ENCODE measurements at regions not wholly inside any gene's neighbourhood (a gene's known extent, or its start where the extent isn't known, plus 50 kb on each side); places are given as distances from the start of the nearest gene placed in this dataset.

DNA sequence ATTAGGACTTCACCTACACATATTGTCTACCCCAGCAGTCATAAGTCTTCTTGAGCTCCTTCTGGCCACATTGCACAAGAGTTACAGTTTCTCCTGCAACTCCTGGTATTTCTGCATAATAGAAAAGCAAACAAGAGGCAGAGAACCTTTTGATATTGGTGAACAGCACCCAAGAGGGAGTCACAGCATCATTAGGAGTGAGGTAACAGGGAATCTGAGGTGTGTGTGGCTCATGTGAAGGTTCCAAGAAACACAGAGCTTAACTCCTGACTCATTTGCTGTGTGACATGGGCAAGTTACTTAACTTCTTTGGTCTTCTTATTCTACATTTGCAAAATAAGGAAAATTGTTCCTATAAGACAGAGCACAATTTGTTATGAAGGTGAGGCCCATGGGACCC, 374.6 kb downstream of the INSC start:
- DNase-seq (ENCODE audit: low read depth), result no peak

DNA sequence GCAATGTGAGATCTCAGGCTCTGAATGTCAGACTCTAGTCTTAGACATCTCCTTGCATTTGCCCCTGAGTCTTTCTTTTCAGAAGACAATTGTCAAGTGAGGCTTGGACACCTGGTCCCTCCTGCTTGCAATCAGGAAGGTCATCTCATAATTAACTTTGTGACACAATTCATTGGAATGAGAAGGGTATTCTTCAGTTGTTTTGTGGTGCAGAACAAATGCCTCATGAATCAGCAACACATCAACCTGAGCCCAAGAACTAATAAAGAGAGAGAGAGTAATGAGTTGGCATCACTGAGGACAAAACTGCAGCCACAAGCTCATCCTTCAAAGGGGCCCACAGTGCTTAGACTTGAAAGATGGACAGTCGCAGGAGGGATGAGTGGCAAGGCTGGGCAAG, 375.8 kb downstream of the INSC start:
- DNase-seq (ENCODE audit: low read depth), result no peak

DNA sequence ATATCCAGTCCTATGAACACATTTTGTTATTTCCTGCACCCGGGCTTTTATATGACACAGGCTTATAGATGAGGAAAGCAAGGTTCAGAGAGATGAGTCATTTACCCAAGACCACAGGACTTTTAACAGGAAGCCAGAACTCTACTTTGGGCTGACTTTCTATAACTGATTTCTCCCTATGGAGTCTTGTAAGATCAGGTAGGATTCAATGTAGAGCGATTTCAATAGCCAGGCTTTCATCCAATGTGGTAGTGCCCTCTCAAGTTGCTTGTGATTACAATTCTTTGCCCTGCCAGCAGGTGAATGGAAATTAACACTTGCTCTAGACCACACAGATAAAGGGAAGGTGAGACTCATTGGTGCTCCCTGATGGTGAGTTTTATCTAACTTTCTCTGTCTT, 378.3 kb downstream of the INSC start:
- DNase-seq (ENCODE audit: low read depth), result no peak

DNA sequence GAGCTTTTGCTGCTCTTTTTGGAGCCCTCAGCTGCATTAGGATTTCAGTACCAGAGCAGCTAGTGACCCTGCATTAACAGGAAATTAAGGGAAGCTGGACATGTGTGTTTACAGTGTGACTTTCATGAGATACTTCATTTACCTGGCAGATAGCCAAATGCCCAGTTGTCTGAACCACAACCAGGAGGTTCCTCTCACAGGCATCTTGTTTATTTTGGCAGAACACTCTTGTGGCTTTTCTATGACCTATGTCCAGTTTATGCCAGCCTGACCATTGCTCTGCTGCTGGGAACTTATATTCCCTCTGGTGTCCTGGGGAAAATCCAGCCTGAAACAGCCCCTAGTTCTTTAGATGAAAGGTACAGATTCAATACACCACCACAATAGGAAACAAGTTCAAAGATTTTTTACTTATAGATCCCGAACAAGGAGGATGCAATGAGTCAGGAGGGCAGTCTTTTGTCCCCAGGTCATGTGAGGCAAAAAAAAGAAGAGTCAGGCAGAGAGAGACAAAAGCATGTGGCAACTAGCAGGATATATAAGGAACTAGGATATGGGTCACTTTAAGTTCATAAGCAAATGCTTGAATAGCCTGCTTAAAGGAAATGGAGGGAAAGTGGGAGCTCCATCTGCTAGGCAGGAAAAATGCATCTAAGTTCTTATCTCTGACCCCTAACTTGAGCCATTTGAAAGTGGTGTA, 379.3 kb downstream of the INSC start:
- DNase-seq (ENCODE audit: low read depth), result no peak

DNA sequence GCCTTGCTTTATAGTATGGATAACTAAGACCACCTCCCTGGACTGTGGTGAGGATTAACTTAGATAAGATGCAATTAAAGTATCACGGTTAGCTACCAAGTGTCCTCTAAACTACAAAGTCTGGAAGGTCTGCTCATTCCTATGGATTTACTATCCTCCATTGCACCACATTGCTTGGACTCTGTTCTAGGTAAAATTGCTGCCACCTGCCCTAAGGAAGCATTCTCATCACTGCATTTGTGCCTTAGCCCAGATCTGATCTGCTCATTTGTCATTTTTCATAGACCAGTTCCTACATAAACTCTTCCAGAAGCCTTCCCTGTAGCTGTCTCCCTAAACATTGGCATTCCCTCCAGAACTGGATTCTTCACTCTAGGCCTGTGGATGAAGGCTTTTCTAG, 380.0 kb downstream of the INSC start:
- no peak for DNase-seq (ENCODE audit: low read depth)

DNA sequence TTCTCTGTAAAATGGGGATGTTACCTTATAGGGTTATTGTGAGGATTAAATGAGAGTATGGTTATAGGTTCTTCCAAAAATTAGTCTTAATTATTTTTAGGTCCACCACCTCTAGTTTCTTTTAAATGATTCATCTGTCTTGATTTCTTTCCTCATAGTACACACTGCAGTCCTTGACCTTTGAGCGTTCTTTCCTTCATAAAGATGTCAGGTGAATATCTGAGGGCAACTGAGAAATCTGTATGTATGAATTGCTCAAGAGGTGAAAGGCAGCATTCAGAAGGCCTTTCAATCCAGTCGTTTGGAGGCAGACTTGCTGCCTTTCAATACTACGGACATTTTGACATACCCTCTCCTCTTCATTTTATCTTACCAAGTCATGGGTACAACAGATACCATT, 380.7 kb downstream of the INSC start:
- no peak for DNase-seq (ENCODE audit: low read depth)

DNA sequence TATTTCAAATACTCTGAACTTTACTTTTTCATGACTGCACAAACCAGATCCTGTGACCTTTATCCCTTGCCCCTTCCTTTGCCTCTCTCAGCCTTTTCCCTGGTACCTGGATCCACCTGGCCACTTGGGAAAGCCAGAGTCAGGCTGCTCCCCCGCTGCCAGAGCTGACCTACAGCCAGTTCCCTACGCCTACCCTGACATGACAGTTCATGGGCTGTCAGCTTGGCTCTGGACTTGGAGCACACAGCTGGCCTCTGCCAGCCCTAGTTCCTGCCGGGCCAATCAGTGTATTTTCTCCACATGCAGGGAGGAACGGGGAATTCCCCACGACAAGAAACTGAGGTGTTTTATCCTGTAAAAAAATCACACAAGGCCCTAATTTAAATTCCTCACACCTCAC, 382.6 kb downstream of the INSC start:
- no peak for DNase-seq (ENCODE audit: low read depth)

DNA sequence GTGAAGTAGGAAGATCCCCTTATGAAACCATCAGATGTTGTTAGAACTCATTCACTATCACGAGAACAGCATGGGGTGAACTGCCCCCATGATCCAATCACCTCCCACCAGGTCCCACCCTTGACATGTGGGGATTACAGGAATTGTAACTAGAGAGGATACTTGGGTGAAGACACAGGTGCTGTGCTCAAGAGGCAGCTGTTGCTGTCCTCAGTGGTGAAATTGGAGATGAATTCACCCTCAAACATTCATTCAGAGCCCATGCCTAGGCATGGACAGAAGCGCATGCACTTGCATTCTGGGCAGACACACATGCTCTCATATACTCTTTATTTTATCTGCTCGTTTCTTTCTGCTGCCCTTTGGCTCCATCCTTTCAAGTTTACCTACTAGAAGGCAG, 385.0 kb downstream of the INSC start:
- DNase-seq (ENCODE audit: low read depth), result no peak

DNA sequence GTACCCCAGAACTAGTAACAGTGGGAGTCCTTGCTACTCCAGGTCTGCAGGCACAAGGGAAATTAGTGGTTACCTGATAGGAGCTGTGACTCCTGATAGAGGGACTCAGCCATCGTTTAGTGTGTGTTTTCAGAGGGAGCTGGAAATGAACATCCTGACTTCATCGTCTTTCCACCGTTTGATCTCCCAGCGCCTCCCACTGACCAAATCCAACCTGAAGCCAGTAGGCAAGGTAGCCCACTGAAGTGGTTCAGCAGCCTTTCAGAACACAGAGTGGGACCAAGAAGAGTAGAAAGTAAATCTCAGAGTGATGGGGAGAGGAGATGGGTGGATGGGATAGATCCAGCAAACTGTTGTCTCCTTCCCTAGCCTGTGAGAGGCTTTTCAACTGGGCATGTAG, 385.9 kb downstream of the INSC start:
- DNase-seq (ENCODE audit: low read depth), result no peak

DNA sequence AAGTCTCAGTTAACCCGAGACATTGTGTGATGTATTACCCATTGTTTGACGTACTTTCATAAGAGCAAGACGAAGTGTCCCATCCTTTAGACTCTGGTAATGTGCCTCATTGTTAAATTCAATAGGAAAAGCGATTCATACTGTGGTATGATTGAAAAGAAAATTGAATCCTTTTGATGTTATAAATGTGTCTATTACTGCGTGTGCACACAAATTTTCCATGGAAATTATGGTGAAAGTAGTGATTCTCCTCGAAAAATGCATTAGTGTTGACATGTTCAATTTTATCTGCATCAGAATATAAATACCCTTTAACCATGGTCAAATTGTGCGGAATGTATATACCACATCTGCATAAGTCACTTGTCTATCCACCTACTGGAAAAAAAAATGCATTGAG, 386.8 kb downstream of the INSC start:
- DNase-seq (ENCODE audit: low read depth), result no peak

DNA sequence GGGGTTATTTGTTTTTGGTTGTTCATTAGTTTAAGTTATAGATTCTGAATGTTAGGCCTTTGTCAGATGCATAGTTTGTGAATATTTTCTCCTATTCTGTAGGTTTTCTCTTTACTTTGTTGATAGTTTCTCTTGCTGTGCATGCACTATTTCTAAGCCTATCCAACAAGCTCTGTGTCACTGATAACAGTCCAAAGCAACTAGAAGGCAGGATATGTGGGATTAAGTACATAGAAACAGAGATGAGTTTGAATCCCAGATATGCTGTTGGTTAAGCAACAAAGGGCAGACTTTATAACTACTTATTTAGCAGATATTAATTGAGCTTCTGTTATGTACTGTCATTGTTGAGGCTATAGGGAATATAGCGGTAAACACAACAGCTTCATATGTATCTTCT, 390.4 kb downstream of the INSC start:
- no peak for DNase-seq (ENCODE audit: low read depth)

DNA sequence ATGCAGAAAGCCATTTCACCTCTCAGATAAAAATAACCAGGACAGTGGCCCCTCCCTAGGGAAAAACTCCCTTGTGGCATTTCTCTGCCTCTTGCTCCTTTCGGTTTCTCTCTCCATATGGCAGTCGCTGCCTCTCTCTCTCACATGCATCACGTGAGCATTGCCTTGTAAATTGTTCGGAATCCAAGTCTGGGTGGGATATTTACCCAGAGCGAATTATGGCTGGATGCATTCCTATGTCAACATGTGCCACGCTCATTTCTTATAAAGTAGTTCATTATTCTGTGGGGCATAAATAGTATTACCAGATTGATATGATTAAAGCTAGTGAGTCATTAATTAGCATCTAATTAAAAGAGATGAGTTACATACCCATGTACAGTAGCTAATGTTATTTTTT, 392.9 kb downstream of the INSC start:
- no peak for DNase-seq (ENCODE audit: low read depth)

DNA sequence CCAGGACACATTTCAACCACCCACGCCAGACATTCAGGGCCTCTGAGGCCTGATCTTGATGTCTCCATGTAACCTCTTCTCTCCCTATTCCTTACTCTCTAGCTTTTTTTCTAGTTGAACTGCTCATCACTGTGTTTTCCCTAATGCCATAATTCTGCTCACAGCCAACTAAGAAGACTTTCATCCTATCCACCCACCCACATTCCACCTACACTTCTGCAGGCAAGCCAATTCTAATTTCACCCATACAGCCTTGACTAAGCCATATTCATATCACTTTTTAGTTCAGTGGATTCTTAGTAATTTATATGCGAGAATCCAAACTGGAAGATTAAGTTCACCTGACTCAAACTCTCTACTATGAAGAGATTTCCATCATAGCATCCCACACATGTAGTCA, 394.4 kb downstream of the INSC start:
- no peak for DNase-seq (ENCODE audit: low read depth)

DNA sequence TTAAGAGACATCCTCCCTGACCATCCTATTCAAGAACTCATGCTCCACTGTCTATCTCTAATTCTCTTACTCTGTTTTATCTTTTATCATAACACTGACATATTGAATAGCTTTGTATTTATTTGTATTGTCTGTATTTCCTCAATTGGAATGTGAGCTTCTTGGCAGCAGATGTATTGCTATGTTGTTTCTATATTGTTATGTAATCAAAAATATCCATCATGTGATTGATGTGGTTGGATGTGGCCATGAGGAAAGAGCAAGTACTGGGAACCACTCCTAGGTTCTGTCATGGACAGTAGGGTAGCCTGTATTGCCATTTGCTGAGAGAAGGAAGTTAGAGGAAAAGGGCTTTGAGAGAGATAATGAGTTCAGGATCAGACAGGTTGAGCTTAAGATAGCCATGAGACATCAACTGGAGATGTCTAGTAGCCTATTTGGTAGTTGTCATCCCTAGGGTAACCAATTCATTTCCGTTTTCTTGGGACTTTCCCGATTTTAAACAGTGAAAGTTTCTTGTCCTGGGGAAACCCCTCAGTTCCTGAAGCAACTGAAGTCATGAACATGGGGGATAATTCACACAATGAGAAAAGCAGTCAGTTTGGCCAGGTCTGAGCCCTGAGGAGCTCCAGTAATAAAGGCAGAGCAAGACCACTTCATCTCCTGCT, 404.5 kb downstream of the INSC start:
- no peak for DNase-seq (ENCODE audit: low read depth)

DNA sequence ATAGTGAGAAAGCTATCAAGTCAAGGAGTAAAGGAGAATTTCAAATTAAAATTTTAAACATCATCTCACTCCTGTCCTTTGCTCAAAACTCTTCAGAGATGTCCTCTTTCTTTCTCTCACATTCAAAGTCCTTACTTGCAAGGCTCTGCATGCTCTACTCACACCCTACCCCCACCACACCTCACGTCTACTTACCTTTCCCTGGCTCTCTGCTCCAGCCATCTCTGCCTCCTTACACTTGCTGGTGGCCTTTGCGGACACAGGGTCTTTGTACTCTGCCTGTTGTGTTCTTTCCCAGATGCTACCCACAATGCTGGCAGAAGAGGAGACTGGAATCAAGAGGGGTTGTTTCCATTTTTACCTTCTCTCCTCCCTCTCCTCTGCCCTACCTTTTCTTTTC, 405.2 kb downstream of the INSC start:
- no peak for DNase-seq (ENCODE audit: low read depth)

DNA sequence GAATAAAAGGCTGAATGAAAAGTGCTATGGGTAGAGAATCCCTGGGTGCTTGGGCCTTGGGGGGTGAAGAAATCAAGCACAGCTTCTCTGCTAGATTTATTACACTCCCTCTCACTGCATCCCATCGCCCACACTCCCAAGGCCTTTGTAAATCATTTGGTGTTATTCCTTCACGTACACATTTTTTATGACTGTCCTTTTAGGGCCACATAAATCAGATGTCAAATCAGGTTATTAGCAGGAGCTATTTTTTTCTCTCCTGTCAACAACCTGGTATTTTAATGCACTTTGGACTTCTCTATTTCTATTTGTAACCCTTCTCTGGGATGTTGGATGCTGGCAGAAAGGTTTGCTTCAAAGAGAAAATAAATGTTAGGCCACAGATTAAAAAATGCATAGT, 408.8 kb downstream of the INSC start:
- no peak for DNase-seq (ENCODE audit: low read depth)

DNA sequence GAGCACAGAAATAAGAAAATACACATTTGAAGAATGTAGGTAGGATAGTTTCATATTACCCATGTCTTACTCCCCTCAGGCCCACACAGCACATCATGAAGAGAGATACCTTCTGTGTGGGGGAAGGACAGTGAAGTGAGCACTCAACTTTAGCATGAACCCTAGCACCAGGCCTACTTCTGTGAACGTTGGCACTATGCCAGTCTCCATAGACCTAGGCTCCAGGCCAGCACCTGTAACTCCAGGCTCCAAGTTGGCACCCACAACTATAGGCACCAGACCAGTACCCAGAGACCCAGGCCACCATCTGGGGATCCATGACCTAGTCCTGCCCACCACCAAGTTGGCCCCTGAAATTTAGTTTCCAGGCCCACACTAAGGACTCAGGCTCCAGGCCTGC, 410.9 kb downstream of the INSC start:
- no peak for DNase-seq (ENCODE audit: low read depth)

DNA sequence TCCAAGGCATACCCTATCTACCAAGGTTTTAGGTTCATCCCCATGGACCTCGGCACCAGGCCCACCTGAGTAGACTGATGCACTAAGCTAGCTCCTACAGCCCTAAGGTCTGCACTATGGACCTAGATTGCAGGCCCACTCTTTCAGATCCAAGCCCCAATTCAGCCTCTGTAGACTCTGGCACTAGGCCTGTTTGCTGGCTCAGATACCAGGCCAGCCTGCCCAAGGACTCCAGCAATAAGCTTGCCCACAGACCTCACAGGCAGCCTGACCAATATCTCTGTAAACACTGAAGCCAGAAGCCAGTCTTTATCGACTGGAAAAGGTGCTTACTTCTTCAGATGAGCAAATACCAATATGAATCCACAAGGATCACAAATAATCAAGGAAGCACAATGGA, 411.3 kb downstream of the INSC start:
- no peak for DNase-seq (ENCODE audit: low read depth)

DNA sequence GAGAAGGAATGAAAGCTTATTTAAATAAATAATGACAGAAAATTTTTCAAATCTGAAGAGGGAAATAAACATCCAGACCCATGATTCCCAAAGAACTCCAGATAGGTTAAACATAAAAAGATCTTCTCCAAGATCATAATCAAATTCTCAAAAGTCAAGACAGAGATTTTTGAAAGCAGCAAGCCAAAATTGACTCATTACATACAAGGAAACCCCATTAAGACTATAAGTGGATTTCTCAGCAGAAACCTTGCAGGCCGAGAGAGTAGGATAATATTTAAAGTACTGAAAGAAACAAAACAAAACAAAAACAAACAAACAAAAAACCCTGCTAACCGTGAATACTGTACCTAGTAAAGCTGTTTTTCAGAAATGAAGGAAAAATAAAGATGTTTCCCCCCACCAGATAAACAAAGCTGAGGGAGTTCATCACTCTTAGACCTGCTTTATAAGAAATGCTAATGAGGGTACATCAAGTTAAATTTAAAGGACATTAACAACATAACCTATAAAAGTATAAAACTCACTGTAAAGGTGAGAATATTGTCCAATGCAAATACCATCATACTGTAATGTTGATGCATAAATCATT, 412.2 kb downstream of the INSC start:
- DNase-seq (ENCODE audit: low read depth), result no peak

DNA sequence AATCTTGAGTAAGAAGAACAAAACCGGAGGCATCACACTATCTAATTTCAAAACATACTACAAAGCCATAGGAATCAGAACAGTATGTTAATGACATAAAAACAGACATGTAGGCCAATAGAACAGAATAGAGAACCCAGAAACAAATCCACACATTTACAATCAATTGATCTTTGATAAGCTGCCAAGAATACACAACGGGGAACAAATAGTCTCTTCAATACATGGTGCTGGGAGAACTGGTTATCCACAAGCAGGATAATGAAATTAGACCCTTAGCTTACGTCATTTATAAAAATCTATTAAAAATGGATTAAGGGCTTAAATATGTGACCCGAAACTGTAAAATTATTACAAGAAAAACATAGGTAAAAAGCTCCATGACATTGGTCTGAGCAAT, 417.7 kb downstream of the INSC start:
- DNase-seq (ENCODE audit: low read depth), result no peak

DNA sequence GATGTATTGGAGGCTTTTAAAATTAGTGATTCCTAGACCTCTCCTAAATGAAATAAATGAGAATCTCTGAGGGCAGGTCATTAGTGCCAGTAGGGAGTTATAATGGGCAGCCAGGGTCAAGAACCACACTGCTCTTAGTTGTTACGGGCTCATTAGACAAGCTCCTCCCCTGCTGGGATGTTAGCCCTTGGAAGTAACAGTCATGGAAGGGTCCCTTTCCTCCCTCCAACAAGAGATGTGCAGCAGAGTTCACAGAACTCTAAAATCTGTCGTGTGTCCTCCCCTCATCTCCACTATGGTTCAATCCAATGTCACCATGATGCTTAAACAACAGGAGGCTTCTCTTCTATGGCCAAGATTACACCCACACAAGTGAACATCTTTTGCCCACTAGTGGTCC, 419.5 kb downstream of the INSC start:
- DNase-seq (ENCODE audit: low read depth), result no peak

DNA sequence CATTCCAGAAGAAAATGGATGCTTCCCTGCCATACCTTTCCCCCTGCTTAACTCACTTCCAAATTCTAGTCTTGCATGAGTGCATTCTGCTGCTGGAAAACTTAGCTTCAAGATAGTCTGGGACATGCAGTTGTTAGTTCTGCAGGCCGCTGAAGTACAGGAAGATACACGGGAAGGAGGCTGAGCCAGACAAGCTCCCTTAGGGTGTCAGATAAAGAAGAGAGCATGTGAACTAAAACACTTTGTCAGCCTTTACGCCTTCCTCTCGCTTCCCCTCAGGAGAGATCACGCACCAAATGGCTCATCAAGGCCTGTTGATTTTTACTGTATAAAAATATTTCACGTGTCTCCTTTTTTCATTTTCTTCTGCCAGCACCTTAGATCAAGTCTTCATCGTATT, 420.7 kb downstream of the INSC start:
- no peak for DNase-seq (ENCODE audit: low read depth)

DNA sequence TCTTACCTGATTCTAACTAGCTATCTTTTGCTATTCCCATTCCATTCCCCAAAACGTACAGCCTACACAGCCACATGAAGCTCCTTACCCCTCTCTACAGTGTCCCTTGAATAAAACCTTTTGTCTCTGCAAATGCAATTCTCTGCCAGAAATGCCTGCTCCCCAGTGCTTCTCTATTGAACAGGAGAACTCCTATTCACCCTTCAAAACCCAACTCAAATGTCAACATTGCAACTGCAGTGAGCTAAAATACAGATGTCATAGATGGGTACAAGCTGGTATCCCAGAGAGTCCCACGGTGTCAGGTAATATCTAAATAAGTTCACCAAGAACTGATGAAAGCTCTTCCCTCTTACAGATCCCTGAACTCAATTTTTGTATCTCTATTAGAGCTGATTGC, 421.7 kb downstream of the INSC start:
- no peak for DNase-seq (ENCODE audit: low read depth)

DNA sequence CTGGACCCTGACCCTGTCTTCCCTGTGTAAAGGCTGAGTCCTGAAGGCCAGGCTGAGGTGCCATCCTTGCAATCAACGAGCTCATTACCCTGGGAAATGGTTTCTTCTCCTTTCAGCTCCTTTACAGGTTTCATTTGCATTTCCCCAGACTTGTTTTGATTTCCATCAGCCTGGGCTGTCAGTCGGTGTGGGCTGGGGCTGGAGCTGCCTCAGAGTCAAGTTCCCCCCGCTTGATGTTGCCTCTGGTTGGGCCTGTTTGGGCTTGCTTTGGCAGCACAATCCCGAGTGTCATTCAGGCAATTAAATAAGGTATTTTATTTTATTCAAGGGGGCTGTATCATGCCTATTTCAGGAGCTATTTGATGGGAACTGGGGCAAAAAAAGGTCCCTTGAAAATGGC, 424.9 kb downstream of the INSC start:
- no peak for DNase-seq (ENCODE audit: low read depth)
